ENCODE measurements at regions not wholly inside any gene's neighbourhood (a gene's known extent, or its start where the extent isn't known, plus 50 kb on each side); places are given as distances from the start of the nearest gene placed in this dataset.

GRCh38 chr2:66127061-66127460 is 307.9 kb upstream of the MEIS1 start:
- H2BK5ac ChIP-seq (ENCODE audit: low read depth, low read length) = no peak overlapping the region
- no peaks in the 10 kb centered on the region for H3K27me3 ChIP-seq (replicated peaks in 1 of 4; ENCODE audit: control insufficient read depth in 3 of 4, extremely low read depth in 1 of 4, insufficient read depth in 3 of 4, low read length in 3 of 4)
- no peak overlapping the region for H3K14ac ChIP-seq (ENCODE audit: insufficient read length)
- no peaks in the 10 kb centered on the region for H3K79me2 ChIP-seq (ENCODE audit: control insufficient read depth in 1 of 2, insufficient read depth in 2 of 2, low read length in 2 of 2)
- no peak overlapping the region for H2AK5ac ChIP-seq (ENCODE audit: low read depth, low read length)
- no peak overlapping the region for H4K5ac ChIP-seq (ENCODE audit: insufficient read length, low read depth, low read length)
- H3K4me2 ChIP-seq (ENCODE audit: insufficient read depth in 1 of 2, low read depth in 2 of 2, low read length in 2 of 2) = no peak overlapping the region
- ChIA-PET POLR2A (ENCODE audit: partially characterized antibody) (no interaction called here), CTCF (ENCODE audit: partially characterized antibody) (no interaction called here)
- WGBS, 2 experiments (ENCODE audit: extremely low coverage in 1 of 2, insufficient coverage in 1 of 2, insufficient read length in 1 of 2, insufficient replicate concordance in 2 of 2, low coverage in 1 of 2, low lambda C conversion rate in 2 of 2, missing lambda C conversion rate in 1 of 2) = 91% methylated on average over 5 of the region's 5 CpGs; no CpG with 5 or more reads in 1 of the 2 experiments
- no peak overlapping the region for H2BK12ac ChIP-seq (ENCODE audit: low read depth, low read length)
- no peak overlapping the region for H3K56ac ChIP-seq (replicated peaks; ENCODE audit: insufficient read length, low read depth, low read length)
- no peak overlapping the region for H3K4ac ChIP-seq (replicated peaks; ENCODE audit: insufficient read length, low read depth, low read length)
- no peaks in the 10 kb centered on the region for H3K36me3 ChIP-seq (ENCODE audit: control insufficient read depth in 2 of 4, insufficient read depth in 4 of 4, low read length in 3 of 4)
- no peak overlapping the region for H3K23ac ChIP-seq (ENCODE audit: insufficient read length)
- H2BK20ac ChIP-seq (ENCODE audit: low read length) = no peak overlapping the region
- H3K4me1 ChIP-seq (replicated peaks in 1 of 4; ENCODE audit: control insufficient read depth in 3 of 4, insufficient read depth in 4 of 4, low read length in 3 of 4) = peaks cover 0 to 3% (median 0%) of the 10 kb centered on the region in 4 experiments; a peak in 1 of 7 replicates
- H4K20me1 ChIP-seq (replicated peaks in 1 of 2; ENCODE audit: control insufficient read depth in 1 of 2, insufficient read depth in 2 of 2, low read length in 2 of 2) = no peaks in the 10 kb centered on the region
- no peaks in the 10 kb centered on the region for H3K23me2 ChIP-seq (ENCODE audit: low read depth, low read length)
- FAIRE-seq = no peak
- H2AFZ ChIP-seq (ENCODE audit: low read length) = no peak overlapping the region
- H3K9me3 ChIP-seq (ENCODE audit: insufficient read depth in 2 of 2, low read depth in 1 of 2, low read length in 1 of 2) = no peaks in the 10 kb centered on the region
- no peak overlapping the region for H2BK120ac ChIP-seq (replicated peaks; ENCODE audit: low read depth, low read length)
- no peak overlapping the region for H2BK15ac ChIP-seq (ENCODE audit: low read length)
- no peak overlapping the region for H3K27ac ChIP-seq (ENCODE audit: low read depth, low read length)
- no peak overlapping the region for H3K9ac ChIP-seq (replicated peaks in 1 of 4; ENCODE audit: extremely low read depth in 1 of 4, low read depth in 3 of 4, low read length in 3 of 4)
- no peaks in the 10 kb centered on the region for H3K79me1 ChIP-seq (ENCODE audit: low read depth, low read length)
- no peak overlapping the region for H3K18ac ChIP-seq (ENCODE audit: extremely low read depth, low read length)
- H4K91ac ChIP-seq (replicated peaks; ENCODE audit: insufficient read length, low read length) = no peak overlapping the region
- H4K8ac ChIP-seq (ENCODE audit: extremely low read depth, insufficient read depth, low read length) = no peak overlapping the region; the same call in 1 of the 2 replicates
- no peak overlapping the region for H3K4me3 ChIP-seq (ENCODE audit: extremely low read depth in 1 of 4, insufficient read depth in 2 of 4, low read depth in 3 of 4, low read length in 4 of 4)
- no peak for DNase-seq (ENCODE audit: low read depth in 1 of 2, low spot score in 2 of 2)
- TF ChIP-seq ATF2 (IDR thresholded peaks at IDR 0.05; ENCODE audit: low read length) = no peak
- TF ChIP-seq RXRA (IDR thresholded peaks at IDR 0.05; ENCODE audit: insufficient read depth, low read depth, low read length) = no peak
- no peak for TF ChIP-seq YY1 (IDR thresholded peaks at IDR 0.05; ENCODE audit: low read depth, low read length)
- no peak for TF ChIP-seq SP2 (IDR thresholded peaks at IDR 0.05; ENCODE audit: low read length)
- TF ChIP-seq CBX8 (IDR thresholded peaks at IDR 0.05; ENCODE audit: borderline replicate concordance, low read depth, low read length) = no peak
- TF ChIP-seq JUN (IDR thresholded peaks at IDR 0.05; ENCODE audit: low read depth, low read length) = no peak
- TF ChIP-seq USF2 (IDR thresholded peaks at IDR 0.05; ENCODE audit: low read length) = no peak
- no peak for TF ChIP-seq KDM4A (IDR thresholded peaks at IDR 0.05; ENCODE audit: low read depth, low read length, severe bottlenecking)
- TF ChIP-seq BACH1 (IDR thresholded peaks at IDR 0.05; ENCODE audit: low read length) = no peak
- TF ChIP-seq CTBP2 (IDR thresholded peaks at IDR 0.05; ENCODE audit: borderline replicate concordance, insufficient read depth, insufficient read length, low read length) = no peak
- no peak for TF ChIP-seq KDM1A (IDR thresholded peaks at IDR 0.05; ENCODE audit: borderline replicate concordance, low read length)
- no peak for TF ChIP-seq ATF3 (IDR thresholded peaks at IDR 0.05; ENCODE audit: insufficient read depth, low read depth, low read length)
